ENCODE measurements at regions not wholly inside any gene's neighbourhood (a gene's known extent, or its start where the extent isn't known, plus 50 kb on each side); places are given as distances from the start of the nearest gene placed in this dataset.

DNA sequence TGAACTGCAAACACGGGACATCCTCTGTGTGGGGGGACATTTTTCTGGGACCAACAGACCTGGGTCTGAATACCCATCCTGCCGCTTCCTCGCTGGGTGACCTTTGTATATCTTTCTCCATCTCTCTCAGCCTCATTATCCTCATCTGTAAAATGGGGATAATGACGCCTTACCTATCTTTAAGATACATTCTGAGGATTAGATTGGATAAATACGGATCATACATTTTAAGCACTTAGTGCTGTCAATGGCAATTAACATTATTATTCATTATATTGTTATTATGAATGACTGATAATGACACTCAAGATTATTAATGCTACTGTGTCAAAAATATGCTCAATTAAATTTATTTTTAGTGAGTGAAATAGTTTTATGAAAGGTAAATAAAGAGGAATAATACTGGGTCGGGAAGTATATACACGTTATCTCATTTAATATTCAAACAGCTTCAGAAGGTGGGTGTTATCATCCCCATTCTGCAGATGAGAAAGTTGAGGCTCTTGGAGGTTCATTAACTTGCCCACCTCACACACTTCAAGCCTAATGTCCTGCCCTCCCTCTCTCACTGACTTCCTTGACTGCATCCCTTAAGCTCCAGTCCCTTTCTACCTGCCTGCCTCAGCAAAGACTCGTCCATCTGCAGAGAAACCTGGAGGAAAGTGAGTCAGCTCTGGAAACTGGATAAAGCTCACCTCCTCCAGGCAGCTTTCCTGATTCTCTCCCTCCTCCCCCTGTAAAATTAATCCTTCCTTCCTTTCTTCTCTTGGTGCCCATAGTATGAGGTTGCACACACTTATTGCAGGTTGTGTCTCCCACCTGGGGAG, 120.7 kb upstream of the JUN start:
- TF ChIP-seq, protein P1, sequence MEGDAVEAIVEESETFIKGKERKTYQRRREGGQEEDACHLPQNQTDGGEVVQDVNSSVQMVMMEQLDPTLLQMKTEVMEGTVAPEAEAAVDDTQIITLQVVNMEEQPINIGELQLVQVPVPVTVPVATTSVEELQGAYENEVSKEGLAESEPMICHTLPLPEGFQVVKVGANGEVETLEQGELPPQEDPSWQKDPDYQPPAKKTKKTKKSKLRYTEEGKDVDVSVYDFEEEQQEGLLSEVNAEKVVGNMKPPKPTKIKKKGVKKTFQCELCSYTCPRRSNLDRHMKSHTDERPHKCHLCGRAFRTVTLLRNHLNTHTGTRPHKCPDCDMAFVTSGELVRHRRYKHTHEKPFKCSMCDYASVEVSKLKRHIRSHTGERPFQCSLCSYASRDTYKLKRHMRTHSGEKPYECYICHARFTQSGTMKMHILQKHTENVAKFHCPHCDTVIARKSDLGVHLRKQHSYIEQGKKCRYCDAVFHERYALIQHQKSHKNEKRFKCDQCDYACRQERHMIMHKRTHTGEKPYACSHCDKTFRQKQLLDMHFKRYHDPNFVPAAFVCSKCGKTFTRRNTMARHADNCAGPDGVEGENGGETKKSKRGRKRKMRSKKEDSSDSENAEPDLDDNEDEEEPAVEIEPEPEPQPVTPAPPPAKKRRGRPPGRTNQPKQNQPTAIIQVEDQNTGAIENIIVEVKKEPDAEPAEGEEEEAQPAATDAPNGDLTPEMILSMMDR (IDR thresholded peaks at IDR 0.05; ENCODE audit: poor library complexity, severe bottlenecking): no peak
- no peak for TF ChIP-seq RAD21 (conservative IDR thresholded peaks at IDR 0.05)
- TF ChIP-seq TAF1 (IDR thresholded peaks at IDR 0.05; ENCODE audit: low read depth): no peak
- TF ChIP-seq MXI1 (conservative IDR thresholded peaks at IDR 0.05; ENCODE audit: poor library complexity, severe bottlenecking): no peak
- no peak for TF ChIP-seq REST (IDR thresholded peaks at IDR 0.05; ENCODE audit: borderline replicate concordance)
- TF ChIP-seq EP300 (conservative IDR thresholded peaks at IDR 0.05; ENCODE audit: poor library complexity, severe bottlenecking): no peak
